Keratinocyte (primary cell): ENCODE measurements at regions not wholly inside any gene's neighbourhood (a gene's known extent, or its start where the extent isn't known, plus 50 kb on each side); places are given as distances from the start of the nearest gene placed in this dataset.

Experiments used
- EZH2 ChIP-seq: IDR thresholded peaks from one replicate; pipeline ENCODE4 v1.6.1; 2012; ENCODE audit warnings: inconsistent platforms, mild to moderate bottlenecking, low read length, moderate library complexity
- TF ChIP-seq, protein P1 (sequence below), 3 experiments: IDR thresholded peaks in 1 of 3; conservative IDR thresholded peaks in 1 of 3; optimal IDR thresholded peaks in 1 of 3; 2 replicates in 2 of 3; 3 replicates in 1 of 3; pipeline versions ENCODE3 to v1.5.1; 2011; ENCODE audit warnings: low read length in 3 of 3, mild to moderate bottlenecking in 3 of 3, moderate library complexity in 2 of 3, control low read depth in 1 of 3, inconsistent platforms in 1 of 3; ENCODE audit not compliant: insufficient read depth in 2 of 3; ENCODE audit errors: extremely low read depth in 1 of 3

DNA sequence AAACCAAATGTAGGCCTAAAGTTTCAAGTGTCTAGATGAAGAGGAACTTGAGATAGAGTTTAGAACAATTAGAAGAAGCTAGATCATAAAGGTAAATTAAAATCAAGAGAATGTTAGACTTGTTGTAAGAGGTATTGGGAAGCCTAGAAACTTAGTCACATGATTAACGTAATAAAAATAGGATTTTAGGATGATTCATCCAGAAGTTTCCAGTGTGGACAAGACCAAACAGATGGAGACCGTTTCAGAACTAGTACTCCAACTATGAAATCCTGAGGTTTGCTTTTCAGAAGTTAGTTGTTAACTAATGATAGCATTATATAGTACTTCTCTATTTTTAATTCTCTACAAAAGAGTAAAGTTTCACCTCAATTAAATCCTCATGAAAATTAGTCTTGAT is 104.9 kb downstream of the MZT1 start:
- TF ChIP-seq, protein P1, sequence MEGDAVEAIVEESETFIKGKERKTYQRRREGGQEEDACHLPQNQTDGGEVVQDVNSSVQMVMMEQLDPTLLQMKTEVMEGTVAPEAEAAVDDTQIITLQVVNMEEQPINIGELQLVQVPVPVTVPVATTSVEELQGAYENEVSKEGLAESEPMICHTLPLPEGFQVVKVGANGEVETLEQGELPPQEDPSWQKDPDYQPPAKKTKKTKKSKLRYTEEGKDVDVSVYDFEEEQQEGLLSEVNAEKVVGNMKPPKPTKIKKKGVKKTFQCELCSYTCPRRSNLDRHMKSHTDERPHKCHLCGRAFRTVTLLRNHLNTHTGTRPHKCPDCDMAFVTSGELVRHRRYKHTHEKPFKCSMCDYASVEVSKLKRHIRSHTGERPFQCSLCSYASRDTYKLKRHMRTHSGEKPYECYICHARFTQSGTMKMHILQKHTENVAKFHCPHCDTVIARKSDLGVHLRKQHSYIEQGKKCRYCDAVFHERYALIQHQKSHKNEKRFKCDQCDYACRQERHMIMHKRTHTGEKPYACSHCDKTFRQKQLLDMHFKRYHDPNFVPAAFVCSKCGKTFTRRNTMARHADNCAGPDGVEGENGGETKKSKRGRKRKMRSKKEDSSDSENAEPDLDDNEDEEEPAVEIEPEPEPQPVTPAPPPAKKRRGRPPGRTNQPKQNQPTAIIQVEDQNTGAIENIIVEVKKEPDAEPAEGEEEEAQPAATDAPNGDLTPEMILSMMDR (optimal IDR thresholded peaks at IDR 0.05 in 1 of 3, IDR thresholded peaks at IDR 0.05 in 1 of 3, conservative IDR thresholded peaks at IDR 0.05 in 1 of 3; ENCODE audit: extremely low read depth in 1 of 3, insufficient read depth in 2 of 3, low read length in 3 of 3) = no peak
- TF ChIP-seq EZH2 = no peak
